GM12878 (cell line): ENCODE measurements at regions not wholly inside any gene's neighbourhood (a gene's known extent, or its start where the extent isn't known, plus 50 kb on each side); places are given as distances from the start of the nearest gene placed in this dataset.

Experiments
- BHLHE40 ChIP-seq, 2 experiments: fragments of 450-650 bp in 1 of 2; IDR thresholded peaks; 2 replicates each; pipeline ENCODE4 v1.6.1; 2011 to 2017; ENCODE audit warnings: low read depth in 2 of 2, borderline replicate concordance in 1 of 2, improper control_type of control experiment in 1 of 2, low read length in 1 of 2, mild to moderate bottlenecking in 1 of 2
- CHD4 ChIP-seq: fragments of 200-600 bp; sonication (generic); IDR thresholded peaks from 2 replicates; pipeline ENCODE4 v1.6.1; 2016; ENCODE audit warnings: mild to moderate bottlenecking
- CREM ChIP-seq: IDR thresholded peaks from 2 replicates; pipeline ENCODE4 v1.6.1; 2014; ENCODE audit warnings: antibody characterized with exemption, low read depth
- JUNB ChIP-seq: IDR thresholded peaks from 2 replicates; pipeline ENCODE4 v1.6.1; 2016; ENCODE audit warnings: antibody characterized with exemption, mild to moderate bottlenecking
- RAD51 ChIP-seq: fragments of 450-650 bp; IDR thresholded peaks from 2 replicates; pipeline ENCODE4 v1.6.1; 2016; ENCODE audit warnings: moderate library complexity, mild to moderate bottlenecking, inconsistent platforms
- SREBF1 ChIP-seq: IDR thresholded peaks from 2 replicates; pipeline ENCODE4 v1.6.1; 2012; ENCODE audit warnings: mild to moderate bottlenecking, low read length
- TAF1 ChIP-seq: IDR thresholded peaks from 2 replicates; pipeline ENCODE4 v1.6.1; 2011; ENCODE audit warnings: mild to moderate bottlenecking, low read depth, low read length, borderline replicate concordance
- YBX1 ChIP-seq: fragments of 450-650 bp; IDR thresholded peaks from 2 replicates; pipeline ENCODE4 v1.6.1; 2016; ENCODE audit warnings: antibody characterized with exemption
- TF ChIP-seq, protein P1 (sequence below): IDR thresholded peaks from 2 replicates; pipeline ENCODE4 v1.6.1; 2012; ENCODE audit warnings: mild to moderate bottlenecking, low read depth, low read length
- TF ChIP-seq, protein P2 (sequence below): fragments of 450-650 bp; formaldehyde crosslinking; IDR thresholded peaks from 2 replicates; pipeline ENCODE4 v1.4.0; 2020; ENCODE audit warnings: mild to moderate bottlenecking, moderate library complexity
- TF ChIP-seq, protein P3 (sequence below): IDR thresholded peaks from 2 replicates; pipeline ENCODE4 v1.6.1; 2012; ENCODE audit warnings: improper control_type of control experiment, low read depth, low read length; ENCODE audit not compliant: insufficient replicate concordance
- TF ChIP-seq, protein P4 (sequence below): fragments of 450-650 bp; IDR thresholded peaks from 2 replicates; pipeline ENCODE4 v1.6.1; 2016; ENCODE audit warnings: mild to moderate bottlenecking
- TF ChIP-seq, protein P5 (sequence below): fragments of 450-650 bp; IDR thresholded peaks from 2 replicates; pipeline ENCODE4 v1.6.1; 2017; ENCODE audit warnings: borderline replicate concordance

DNA sequence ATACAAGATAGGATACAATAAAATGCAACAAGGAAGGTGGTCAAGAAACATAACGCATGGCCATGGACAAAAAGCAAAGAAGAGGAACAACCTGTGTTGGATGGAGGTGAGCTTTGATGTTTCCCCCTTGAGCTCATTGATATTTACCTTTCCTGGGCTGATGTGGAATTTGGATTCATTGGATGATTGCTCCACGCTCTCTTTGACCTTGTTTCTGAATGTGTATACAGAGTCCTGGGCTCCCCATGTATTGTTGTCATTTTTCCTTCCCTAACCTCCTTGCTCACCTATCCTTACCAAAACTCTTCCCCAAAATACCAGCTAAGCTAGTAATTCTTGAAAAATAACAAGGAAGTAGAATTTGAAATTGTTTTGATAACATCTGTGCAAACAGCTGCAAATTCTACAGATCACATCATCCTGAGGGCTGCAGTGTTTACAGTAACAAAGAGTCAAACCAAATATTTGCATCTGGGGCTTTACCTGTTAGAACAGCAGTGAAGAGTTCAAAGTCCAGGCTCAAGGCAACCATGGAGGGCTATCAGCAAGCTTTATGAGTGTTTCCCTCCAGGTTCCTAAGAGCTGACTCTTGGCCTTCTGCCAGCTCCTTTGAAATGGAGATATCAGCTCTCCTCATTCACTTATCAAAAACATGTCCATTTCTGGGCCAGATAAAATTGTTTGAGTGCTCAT lies 214.3 kb upstream of the MARCKS start (continued):
- TF ChIP-seq, protein P1, sequence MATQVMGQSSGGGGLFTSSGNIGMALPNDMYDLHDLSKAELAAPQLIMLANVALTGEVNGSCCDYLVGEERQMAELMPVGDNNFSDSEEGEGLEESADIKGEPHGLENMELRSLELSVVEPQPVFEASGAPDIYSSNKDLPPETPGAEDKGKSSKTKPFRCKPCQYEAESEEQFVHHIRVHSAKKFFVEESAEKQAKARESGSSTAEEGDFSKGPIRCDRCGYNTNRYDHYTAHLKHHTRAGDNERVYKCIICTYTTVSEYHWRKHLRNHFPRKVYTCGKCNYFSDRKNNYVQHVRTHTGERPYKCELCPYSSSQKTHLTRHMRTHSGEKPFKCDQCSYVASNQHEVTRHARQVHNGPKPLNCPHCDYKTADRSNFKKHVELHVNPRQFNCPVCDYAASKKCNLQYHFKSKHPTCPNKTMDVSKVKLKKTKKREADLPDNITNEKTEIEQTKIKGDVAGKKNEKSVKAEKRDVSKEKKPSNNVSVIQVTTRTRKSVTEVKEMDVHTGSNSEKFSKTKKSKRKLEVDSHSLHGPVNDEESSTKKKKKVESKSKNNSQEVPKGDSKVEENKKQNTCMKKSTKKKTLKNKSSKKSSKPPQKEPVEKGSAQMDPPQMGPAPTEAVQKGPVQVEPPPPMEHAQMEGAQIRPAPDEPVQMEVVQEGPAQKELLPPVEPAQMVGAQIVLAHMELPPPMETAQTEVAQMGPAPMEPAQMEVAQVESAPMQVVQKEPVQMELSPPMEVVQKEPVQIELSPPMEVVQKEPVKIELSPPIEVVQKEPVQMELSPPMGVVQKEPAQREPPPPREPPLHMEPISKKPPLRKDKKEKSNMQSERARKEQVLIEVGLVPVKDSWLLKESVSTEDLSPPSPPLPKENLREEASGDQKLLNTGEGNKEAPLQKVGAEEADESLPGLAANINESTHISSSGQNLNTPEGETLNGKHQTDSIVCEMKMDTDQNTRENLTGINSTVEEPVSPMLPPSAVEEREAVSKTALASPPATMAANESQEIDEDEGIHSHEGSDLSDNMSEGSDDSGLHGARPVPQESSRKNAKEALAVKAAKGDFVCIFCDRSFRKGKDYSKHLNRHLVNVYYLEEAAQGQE = no peak
- TF ChIP-seq CHD4 (no peak), CREM (peak; percentile 64; the same call in 1 of the 2 replicates), YBX1 (no peak), TAF1 (no peak), JUNB (peak; percentile 43), SREBF1 (no peak), RAD51 (peak; percentile 46; the same call in 1 of the 2 replicates), BHLHE40 (IDR thresholded peaks at IDR 0.05; ENCODE audit: borderline replicate concordance in 1 of 2, low read depth in 2 of 2, low read length in 1 of 2) (peak; percentile 63 to 64; a peak in 3 of 4 replicates)
- TF ChIP-seq, protein P2, sequence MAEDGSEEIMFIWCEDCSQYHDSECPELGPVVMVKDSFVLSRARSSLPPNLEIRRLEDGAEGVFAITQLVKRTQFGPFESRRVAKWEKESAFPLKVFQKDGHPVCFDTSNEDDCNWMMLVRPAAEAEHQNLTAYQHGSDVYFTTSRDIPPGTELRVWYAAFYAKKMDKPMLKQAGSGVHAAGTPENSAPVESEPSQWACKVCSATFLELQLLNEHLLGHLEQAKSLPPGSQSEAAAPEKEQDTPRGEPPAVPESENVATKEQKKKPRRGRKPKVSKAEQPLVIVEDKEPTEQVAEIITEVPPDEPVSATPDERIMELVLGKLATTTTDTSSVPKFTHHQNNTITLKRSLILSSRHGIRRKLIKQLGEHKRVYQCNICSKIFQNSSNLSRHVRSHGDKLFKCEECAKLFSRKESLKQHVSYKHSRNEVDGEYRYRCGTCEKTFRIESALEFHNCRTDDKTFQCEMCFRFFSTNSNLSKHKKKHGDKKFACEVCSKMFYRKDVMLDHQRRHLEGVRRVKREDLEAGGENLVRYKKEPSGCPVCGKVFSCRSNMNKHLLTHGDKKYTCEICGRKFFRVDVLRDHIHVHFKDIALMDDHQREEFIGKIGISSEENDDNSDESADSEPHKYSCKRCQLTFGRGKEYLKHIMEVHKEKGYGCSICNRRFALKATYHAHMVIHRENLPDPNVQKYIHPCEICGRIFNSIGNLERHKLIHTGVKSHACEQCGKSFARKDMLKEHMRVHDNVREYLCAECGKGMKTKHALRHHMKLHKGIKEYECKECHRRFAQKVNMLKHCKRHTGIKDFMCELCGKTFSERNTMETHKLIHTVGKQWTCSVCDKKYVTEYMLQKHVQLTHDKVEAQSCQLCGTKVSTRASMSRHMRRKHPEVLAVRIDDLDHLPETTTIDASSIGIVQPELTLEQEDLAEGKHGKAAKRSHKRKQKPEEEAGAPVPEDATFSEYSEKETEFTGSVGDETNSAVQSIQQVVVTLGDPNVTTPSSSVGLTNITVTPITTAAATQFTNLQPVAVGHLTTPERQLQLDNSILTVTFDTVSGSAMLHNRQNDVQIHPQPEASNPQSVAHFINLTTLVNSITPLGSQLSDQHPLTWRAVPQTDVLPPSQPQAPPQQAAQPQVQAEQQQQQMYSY = no peak
- TF ChIP-seq, protein P3, sequence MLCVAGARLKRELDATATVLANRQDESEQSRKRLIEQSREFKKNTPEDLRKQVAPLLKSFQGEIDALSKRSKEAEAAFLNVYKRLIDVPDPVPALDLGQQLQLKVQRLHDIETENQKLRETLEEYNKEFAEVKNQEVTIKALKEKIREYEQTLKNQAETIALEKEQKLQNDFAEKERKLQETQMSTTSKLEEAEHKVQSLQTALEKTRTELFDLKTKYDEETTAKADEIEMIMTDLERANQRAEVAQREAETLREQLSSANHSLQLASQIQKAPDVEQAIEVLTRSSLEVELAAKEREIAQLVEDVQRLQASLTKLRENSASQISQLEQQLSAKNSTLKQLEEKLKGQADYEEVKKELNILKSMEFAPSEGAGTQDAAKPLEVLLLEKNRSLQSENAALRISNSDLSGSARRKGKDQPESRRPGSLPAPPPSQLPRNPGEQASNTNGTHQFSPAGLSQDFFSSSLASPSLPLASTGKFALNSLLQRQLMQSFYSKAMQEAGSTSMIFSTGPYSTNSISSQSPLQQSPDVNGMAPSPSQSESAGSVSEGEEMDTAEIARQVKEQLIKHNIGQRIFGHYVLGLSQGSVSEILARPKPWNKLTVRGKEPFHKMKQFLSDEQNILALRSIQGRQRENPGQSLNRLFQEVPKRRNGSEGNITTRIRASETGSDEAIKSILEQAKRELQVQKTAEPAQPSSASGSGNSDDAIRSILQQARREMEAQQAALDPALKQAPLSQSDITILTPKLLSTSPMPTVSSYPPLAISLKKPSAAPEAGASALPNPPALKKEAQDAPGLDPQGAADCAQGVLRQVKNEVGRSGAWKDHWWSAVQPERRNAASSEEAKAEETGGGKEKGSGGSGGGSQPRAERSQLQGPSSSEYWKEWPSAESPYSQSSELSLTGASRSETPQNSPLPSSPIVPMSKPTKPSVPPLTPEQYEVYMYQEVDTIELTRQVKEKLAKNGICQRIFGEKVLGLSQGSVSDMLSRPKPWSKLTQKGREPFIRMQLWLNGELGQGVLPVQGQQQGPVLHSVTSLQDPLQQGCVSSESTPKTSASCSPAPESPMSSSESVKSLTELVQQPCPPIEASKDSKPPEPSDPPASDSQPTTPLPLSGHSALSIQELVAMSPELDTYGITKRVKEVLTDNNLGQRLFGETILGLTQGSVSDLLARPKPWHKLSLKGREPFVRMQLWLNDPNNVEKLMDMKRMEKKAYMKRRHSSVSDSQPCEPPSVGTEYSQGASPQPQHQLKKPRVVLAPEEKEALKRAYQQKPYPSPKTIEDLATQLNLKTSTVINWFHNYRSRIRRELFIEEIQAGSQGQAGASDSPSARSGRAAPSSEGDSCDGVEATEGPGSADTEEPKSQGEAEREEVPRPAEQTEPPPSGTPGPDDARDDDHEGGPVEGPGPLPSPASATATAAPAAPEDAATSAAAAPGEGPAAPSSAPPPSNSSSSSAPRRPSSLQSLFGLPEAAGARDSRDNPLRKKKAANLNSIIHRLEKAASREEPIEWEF = peak; percentile 7
- TF ChIP-seq, protein P4, sequence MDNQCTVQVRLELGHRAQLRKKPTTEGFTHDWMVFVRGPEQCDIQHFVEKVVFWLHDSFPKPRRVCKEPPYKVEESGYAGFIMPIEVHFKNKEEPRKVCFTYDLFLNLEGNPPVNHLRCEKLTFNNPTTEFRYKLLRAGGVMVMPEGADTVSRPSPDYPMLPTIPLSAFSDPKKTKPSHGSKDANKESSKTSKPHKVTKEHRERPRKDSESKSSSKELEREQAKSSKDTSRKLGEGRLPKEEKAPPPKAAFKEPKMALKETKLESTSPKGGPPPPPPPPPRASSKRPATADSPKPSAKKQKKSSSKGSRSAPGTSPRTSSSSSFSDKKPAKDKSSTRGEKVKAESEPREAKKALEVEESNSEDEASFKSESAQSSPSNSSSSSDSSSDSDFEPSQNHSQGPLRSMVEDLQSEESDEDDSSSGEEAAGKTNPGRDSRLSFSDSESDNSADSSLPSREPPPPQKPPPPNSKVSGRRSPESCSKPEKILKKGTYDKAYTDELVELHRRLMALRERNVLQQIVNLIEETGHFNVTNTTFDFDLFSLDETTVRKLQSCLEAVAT = peak; percentile 83; the same call in 1 of the 2 replicates
- TF ChIP-seq, protein P5, sequence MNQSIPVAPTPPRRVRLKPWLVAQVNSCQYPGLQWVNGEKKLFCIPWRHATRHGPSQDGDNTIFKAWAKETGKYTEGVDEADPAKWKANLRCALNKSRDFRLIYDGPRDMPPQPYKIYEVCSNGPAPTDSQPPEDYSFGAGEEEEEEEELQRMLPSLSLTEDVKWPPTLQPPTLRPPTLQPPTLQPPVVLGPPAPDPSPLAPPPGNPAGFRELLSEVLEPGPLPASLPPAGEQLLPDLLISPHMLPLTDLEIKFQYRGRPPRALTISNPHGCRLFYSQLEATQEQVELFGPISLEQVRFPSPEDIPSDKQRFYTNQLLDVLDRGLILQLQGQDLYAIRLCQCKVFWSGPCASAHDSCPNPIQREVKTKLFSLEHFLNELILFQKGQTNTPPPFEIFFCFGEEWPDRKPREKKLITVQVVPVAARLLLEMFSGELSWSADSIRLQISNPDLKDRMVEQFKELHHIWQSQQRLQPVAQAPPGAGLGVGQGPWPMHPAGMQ = no peak
